GM12878 (cell line): ENCODE measurements at regions not wholly inside any gene's neighbourhood (a gene's known extent, or its start where the extent isn't known, plus 50 kb on each side); places are given as distances from the start of the nearest gene placed in this dataset.

Experiments
- ATF3 ChIP-seq: IDR thresholded peaks from 2 replicates; pipeline ENCODE4 v1.6.1; 2011; ENCODE audit warnings: low read depth, mild to moderate bottlenecking, low read length, moderate library complexity, borderline replicate concordance; ENCODE audit errors: extremely low read depth
- CTCF ChIP-seq, 3 experiments: IDR thresholded peaks in 2 of 3; conservative IDR thresholded peaks in 1 of 3; 2 replicates each; pipeline ENCODE4 v1.5.1; 2011; ENCODE audit warnings: low read depth in 3 of 3, low read length in 3 of 3, mild to moderate bottlenecking in 3 of 3, control low read depth in 2 of 3, moderate library complexity in 2 of 3, inconsistent platforms in 1 of 3, mixed read lengths in 1 of 3; ENCODE audit not compliant: control insufficient read depth in 2 of 3, insufficient read depth in 1 of 3; ENCODE audit errors: extremely low read depth in 1 of 3
- EGR1 ChIP-seq, 2 experiments: IDR thresholded peaks; 1 replicate in 1 of 2; 2 replicates in 1 of 2; pipeline ENCODE4 v1.6.1; 2011 to 2012; ENCODE audit warnings: low read depth in 2 of 2, low read length in 2 of 2, borderline replicate concordance in 1 of 2, mild to moderate bottlenecking in 1 of 2, moderate library complexity in 1 of 2
- ELK1 ChIP-seq: IDR thresholded peaks from 2 replicates; pipeline ENCODE4 v1.6.1; 2012; ENCODE audit warnings: low read depth, low read length, improper control_type of control experiment
- RBBP5 ChIP-seq: fragments of 200-600 bp; sonication (generic); conservative IDR thresholded peaks from 2 replicates; pipeline ENCODE4 v1.6.1; 2016
- SREBF2 ChIP-seq: IDR thresholded peaks from 2 replicates; pipeline ENCODE4 v1.6.1; 2012; ENCODE audit warnings: mild to moderate bottlenecking, low read length
- SRF ChIP-seq, 2 experiments: IDR thresholded peaks; 2 replicates each; pipeline ENCODE4 v1.6.1; 2011; ENCODE audit warnings: low read depth in 2 of 2, low read length in 2 of 2, mild to moderate bottlenecking in 1 of 2, moderate library complexity in 1 of 2
- SUZ12 ChIP-seq: fragments of 200-600 bp; sonication (generic); IDR thresholded peaks from one replicate; pipeline ENCODE4 v1.6.1; 2018; ENCODE audit warnings: antibody characterized with exemption, mild to moderate bottlenecking; ENCODE audit not compliant: unreplicated experiment
- ZBED1 ChIP-seq: IDR thresholded peaks from 2 replicates; pipeline ENCODE4 v1.6.1; 2016; ENCODE audit warnings: borderline replicate concordance
- ZNF274 ChIP-seq: IDR thresholded peaks from one replicate; pipeline ENCODE4 v1.8.0; 2011; ENCODE audit not compliant: insufficient read length, insufficient read depth

- TF ChIP-seq SUZ12 = no peak
- TF ChIP-seq SREBF2 = no peak
- TF ChIP-seq RBBP5 = no peak
- no peak for TF ChIP-seq ZBED1
- TF ChIP-seq ATF3 = no peak
- TF ChIP-seq ELK1 = no peak
- no peak for TF ChIP-seq CTCF (IDR thresholded peaks at IDR 0.05 in 2 of 3, conservative IDR thresholded peaks at IDR 0.05 in 1 of 3; ENCODE audit: control insufficient read depth in 2 of 3, extremely low read depth in 1 of 3, insufficient read depth in 1 of 3, low read depth in 3 of 3, low read length in 3 of 3)
- no peak for TF ChIP-seq EGR1 (IDR thresholded peaks at IDR 0.05; ENCODE audit: borderline replicate concordance in 1 of 2, low read depth in 2 of 2, low read length in 2 of 2)
- no peak for TF ChIP-seq ZNF274
- no peak for TF ChIP-seq SRF (IDR thresholded peaks at IDR 0.05; ENCODE audit: low read depth in 2 of 2, low read length in 2 of 2)
These were observed 569.7 kb downstream of the KCNJ2 start for GRCh38 chr17:70739065-70739464.
